GM13977 (cell line): ENCODE measurements at regions not wholly inside any gene's neighbourhood (a gene's known extent, or its start where the extent isn't known, plus 50 kb on each side); places are given as distances from the start of the nearest gene placed in this dataset.

Experiments
- DNase-seq: peaks from one replicate; pipeline ENCODE4 v3.0.0; 2012; ENCODE audit warnings: low spot score
- in situ Hi-C: fragments of 300-500 bp; cut with MboI; formaldehyde crosslinking; loops from one replicate; pipeline ENCODE4 v1.12.0; 2022; ENCODE audit warnings: low sequenced_read_pairs, low pct_unique_long_range_greater_than_20kb, mixed read lengths, inconsistent platforms; ENCODE audit not compliant: unreplicated experiment
- TF ChIP-seq, protein P1 (sequence below): IDR thresholded peaks from 2 replicates; pipeline ENCODE4 v1.5.1; 2012; ENCODE audit warnings: mild to moderate bottlenecking, control low read depth; ENCODE audit not compliant: insufficient read depth; ENCODE audit errors: extremely low read depth, missing control alignments

DNA sequence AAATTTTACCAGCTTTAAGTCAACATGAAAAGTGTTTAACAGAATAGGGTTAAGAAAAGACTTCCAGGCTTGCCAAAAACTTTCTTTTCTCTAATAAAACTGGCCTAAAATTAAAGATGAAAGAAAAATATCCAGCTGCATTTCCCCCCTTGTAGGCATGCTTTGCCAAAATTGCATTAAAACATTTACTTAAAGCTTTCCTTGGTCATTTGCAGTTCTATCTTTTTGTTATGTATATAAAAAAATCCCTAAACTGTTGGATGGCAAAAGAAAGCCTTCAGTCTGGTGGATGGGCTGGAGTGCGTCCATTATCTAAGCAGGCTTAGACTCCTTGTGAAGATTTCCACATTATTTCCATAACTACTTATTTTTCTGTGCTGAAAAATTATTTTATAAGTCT is 105.4 kb upstream of the DSEL start:
- DNase-seq = no peak
- TF ChIP-seq, protein P1, sequence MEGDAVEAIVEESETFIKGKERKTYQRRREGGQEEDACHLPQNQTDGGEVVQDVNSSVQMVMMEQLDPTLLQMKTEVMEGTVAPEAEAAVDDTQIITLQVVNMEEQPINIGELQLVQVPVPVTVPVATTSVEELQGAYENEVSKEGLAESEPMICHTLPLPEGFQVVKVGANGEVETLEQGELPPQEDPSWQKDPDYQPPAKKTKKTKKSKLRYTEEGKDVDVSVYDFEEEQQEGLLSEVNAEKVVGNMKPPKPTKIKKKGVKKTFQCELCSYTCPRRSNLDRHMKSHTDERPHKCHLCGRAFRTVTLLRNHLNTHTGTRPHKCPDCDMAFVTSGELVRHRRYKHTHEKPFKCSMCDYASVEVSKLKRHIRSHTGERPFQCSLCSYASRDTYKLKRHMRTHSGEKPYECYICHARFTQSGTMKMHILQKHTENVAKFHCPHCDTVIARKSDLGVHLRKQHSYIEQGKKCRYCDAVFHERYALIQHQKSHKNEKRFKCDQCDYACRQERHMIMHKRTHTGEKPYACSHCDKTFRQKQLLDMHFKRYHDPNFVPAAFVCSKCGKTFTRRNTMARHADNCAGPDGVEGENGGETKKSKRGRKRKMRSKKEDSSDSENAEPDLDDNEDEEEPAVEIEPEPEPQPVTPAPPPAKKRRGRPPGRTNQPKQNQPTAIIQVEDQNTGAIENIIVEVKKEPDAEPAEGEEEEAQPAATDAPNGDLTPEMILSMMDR = no peak
- in situ Hi-C loops = no loop called here

DNA sequence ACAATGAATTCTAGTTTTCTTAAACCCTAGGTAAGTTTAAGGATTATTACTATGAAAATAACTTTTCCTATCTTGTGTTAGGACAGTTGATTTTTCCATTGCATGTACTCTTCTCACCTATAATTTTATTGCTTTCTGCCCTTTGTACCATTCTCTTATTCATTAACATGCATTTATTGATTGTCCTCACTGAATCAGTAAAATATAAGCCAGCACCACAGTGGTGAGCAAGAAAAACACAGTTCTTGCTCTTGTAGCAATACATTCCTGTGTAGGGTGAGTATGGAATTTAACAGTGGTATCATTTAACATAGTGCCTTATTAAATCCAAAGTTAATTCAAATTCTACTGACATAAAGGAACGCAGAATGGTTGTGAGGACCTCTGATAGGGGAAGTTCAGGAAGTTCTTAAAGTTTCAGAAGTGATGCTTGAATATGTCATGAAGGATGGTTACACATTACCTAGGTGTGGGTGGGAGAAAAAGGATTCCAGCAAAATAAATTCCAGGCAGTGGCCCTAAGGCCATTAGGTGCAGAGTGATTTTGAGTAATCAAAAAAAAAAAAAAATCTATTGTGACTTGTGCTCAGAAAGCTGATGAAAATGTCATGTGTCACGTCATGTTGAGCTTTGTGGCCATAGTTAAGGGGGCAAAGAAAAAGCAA is 104.7 kb upstream of the DSEL start:
- in situ Hi-C loops = no loop called here

DNA sequence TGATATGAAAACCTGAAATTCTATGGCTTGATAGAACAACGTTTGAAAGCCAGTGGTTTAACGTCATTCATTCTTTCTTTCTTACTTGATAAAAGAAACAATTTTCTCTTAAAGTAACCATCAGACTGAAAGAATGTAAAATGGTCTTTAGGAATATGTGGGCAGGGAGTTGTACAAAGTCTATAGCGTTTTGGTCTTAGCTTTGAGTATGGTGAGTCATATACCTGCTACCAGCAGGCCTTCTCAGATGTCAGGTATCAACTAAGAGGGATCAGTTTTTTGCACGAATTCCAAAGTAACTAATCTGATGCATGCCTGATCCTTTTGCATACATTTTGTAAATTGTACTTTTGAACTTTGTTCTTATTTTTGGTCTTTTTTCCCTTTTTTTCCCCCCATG is 101.5 kb upstream of the DSEL start:
- no peak for DNase-seq
- in situ Hi-C loops = no loop called here
- TF ChIP-seq, protein P1 = no peak

More for the DNA sequence above, 104.7 kb upstream of the DSEL start:
- TF ChIP-seq, protein P1 = no peak
- DNase-seq = no peak

DNA sequence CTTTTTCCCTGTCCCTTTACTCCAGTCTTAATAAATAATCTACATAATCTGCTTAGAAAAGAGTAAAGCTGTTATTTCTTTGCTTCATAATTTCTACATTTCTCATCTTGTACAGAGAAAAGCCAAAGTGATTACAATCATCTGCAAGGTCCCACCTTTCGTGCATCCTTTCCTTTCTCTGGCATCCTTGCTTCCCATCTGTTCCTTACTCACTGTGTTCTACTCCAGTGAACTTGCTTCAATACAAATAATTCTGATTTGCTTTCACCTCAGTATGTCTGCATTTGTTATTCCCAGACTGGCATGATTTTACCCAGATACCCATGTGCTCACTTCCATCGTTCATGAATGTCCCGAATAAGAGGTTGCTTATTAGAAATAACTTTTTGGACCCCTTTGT is 99.4 kb upstream of the DSEL start:
- DNase-seq = no peak
- TF ChIP-seq, protein P1 = no peak
- in situ Hi-C loops = no loop called here

DNA sequence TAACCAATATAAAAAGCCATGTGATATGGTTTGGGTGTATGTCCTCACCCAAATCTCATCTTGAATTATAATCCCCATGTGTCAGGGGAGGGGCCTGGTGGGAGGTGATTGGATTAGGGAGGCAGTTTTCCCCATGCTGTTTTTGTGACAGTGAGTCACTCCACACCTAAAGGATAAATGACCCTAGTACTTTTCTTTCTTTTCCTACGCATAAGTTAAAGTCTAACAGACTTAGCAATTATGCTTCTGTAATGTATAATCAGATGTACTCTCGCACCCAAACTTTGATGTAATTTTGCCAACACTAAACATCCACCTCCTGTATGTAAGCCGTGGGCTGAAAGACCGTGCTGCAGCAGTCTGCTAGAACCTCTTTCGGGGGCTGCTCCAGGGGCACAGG is 97.2 kb upstream of the DSEL start:
- DNase-seq = no peak
- TF ChIP-seq, protein P1 = no peak
- in situ Hi-C loops = no loop called here

DNA sequence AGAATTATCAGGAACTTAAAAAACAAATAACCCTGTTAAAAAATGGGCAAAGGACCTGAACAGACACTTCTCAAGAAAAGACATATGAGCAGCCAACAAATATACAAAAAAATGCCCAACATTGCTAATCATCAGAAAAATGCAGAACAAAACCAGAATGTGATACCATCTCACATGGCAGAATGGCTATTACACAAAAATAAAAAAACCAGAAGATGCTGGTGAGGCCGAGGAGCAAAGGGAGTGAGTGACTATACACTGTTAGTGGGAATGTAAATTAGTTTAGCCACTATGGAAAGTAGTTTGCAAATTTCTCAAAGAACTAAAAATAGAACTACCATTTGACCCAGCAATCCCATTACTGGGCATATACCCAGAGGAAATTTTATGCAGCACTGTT is 95.8 kb upstream of the DSEL start:
- in situ Hi-C loops = no loop called here
- DNase-seq = no peak
- TF ChIP-seq, protein P1 = no peak

DNA sequence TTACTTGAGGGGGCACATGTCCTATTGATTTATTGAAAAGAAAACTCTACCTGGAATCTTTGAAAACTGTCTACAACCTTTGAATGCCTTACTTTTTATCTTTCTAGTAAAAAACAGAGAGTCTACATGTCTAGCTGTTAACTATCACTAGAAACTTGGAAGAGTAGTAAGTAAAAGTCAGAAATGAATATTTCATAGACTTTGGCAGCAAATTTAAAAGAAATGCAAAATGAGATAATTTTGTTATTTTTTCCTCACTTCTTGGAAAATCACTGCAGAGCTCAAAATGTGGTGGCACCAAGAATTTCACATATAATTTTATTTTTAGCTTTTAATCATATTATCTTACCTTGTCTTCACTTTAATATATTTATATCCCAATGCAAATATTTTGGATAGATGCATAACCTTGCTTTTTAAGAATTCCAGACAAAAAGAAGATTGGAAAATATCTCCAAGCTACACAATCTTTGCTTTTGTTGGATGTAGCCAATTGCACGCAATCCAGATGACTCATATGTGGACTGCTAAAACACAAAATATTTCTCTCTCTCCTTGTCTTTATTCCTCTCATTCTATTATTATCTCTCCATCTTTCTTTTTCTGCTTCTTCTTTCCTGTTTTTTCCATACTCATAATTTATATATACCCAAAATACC is 92.2 kb upstream of the DSEL start:
- no peak for DNase-seq
- in situ Hi-C loops = no loop called here
- TF ChIP-seq, protein P1 = no peak
